ENCODE measurements at regions not wholly inside any gene's neighbourhood (a gene's known extent, or its start where the extent isn't known, plus 50 kb on each side); places are given as distances from the start of the nearest gene placed in this dataset.
"Not testable (repeated sequence)": the region's sequence is repeated elsewhere in the genome, so short reads cannot be mapped to it uniquely, and the experiment has no call there.

GRCh38 chr2:64246962-64247361, 102.7 kb upstream of the PELI1 start:
- Mint-ChIP-seq H3K4me3 (no peak overlapping the region), H3K27ac (no peak overlapping the region), H3K9me3 (ENCODE audit: low read depth) (no peaks in the 10 kb centered on the region), H3K4me1 (no peaks in the 10 kb centered on the region), H3K36me3 (peaks cover under 1% of the 10 kb centered on the region), H3K27me3 (peaks cover 5% of the 10 kb centered on the region)
- DNase-seq (no peak), ATAC-seq (no peak)
- CTCF ChIA-PET, result interaction anchor here (1.0 kb wide), 1 partner anchor 13 kb away, joined by 4 read pairs; no protein-coding TSS in a partner anchor

- Mint-ChIP-seq H3K4me3 (no peak overlapping the region), H3K9me3 (ENCODE audit: low read depth) (no peaks in the 10 kb centered on the region), H3K4me1 (no peaks in the 10 kb centered on the region), H3K36me3 (no peaks in the 10 kb centered on the region), H3K27me3 (no peaks in the 10 kb centered on the region), H3K27ac (no peak overlapping the region)
- ATAC-seq (no peak), DNase-seq (no peak)
- CTCF ChIA-PET, result no interaction called here
These were observed 105.2 kb upstream of the PELI1 start for GRCh38 chr2:64249426-64249825.

GRCh38 chr2:64250063-64250462, 105.8 kb upstream of the PELI1 start:
- CTCF ChIA-PET, result no interaction called here
- H3K27me3 Mint-ChIP-seq, result no peaks in the 10 kb centered on the region
- DNase-seq (no peak), ATAC-seq (no peak)
- H3K9me3 Mint-ChIP-seq (ENCODE audit: low read depth), result no peaks in the 10 kb centered on the region
- no peak overlapping the region for H3K27ac Mint-ChIP-seq
- no peaks in the 10 kb centered on the region for H3K36me3 Mint-ChIP-seq
- no peaks in the 10 kb centered on the region for H3K4me1 Mint-ChIP-seq
- no peak overlapping the region for H3K4me3 Mint-ChIP-seq

- H3K27me3 Mint-ChIP-seq, result no peaks in the 10 kb centered on the region
- no peaks in the 10 kb centered on the region for H3K4me1 Mint-ChIP-seq
- no peak overlapping the region for H3K4me3 Mint-ChIP-seq
- no peaks in the 10 kb centered on the region for H3K36me3 Mint-ChIP-seq
- CTCF ChIA-PET, result no interaction called here
- ATAC-seq (no peak), DNase-seq (no peak)
- H3K27ac Mint-ChIP-seq, result no peak overlapping the region
- H3K9me3 Mint-ChIP-seq (ENCODE audit: low read depth), result no peaks in the 10 kb centered on the region
These were observed 106.7 kb upstream of the PELI1 start for GRCh38 chr2:64250751-64251423.

GRCh38 chr2:64251497-64252250, 107.5 kb upstream of the PELI1 start:
- H3K27ac Mint-ChIP-seq, result no peak overlapping the region
- no peaks in the 10 kb centered on the region for H3K36me3 Mint-ChIP-seq
- no peaks in the 10 kb centered on the region for H3K27me3 Mint-ChIP-seq
- H3K9me3 Mint-ChIP-seq (ENCODE audit: low read depth), result no peaks in the 10 kb centered on the region
- CTCF ChIA-PET, result no interaction called here
- ATAC-seq (no peak), DNase-seq (no peak)
- H3K4me3 Mint-ChIP-seq, result no peak overlapping the region
- H3K4me1 Mint-ChIP-seq, result no peaks in the 10 kb centered on the region

- H3K9me3 Mint-ChIP-seq (ENCODE audit: low read depth); DNase-seq; H3K27me3 Mint-ChIP-seq; H3K4me3 Mint-ChIP-seq; ATAC-seq; H3K36me3 Mint-ChIP-seq; CTCF ChIA-PET; H3K4me1 Mint-ChIP-seq; H3K27ac Mint-ChIP-seq: not testable (repeated sequence)
These were observed 108.2 kb upstream of the PELI1 start for GRCh38 chr2:64252251-64252978.

GRCh38 chr2:64253421-64253820, 109.2 kb upstream of the PELI1 start:
- H3K36me3 Mint-ChIP-seq; H3K27me3 Mint-ChIP-seq; ATAC-seq; H3K9me3 Mint-ChIP-seq (ENCODE audit: low read depth); H3K4me3 Mint-ChIP-seq; CTCF ChIA-PET; H3K4me1 Mint-ChIP-seq; H3K27ac Mint-ChIP-seq; DNase-seq: not testable (repeated sequence)

- Mint-ChIP-seq H3K36me3 (no peaks in the 10 kb centered on the region), H3K27me3 (no peaks in the 10 kb centered on the region), H3K27ac (no peak overlapping the region), H3K9me3 (ENCODE audit: low read depth) (no peaks in the 10 kb centered on the region), H3K4me1 (peaks cover 4% of the 10 kb centered on the region), H3K4me3 (no peak overlapping the region)
- ATAC-seq (no peak), DNase-seq (no peak)
- CTCF ChIA-PET, result no interaction called here
These were observed 114.3 kb upstream of the PELI1 start for GRCh38 chr2:64258566-64258965.

- ATAC-seq (no peak), DNase-seq (no peak)
- CTCF ChIA-PET, result no interaction called here
- H3K9me3 Mint-ChIP-seq (ENCODE audit: low read depth), result no peaks in the 10 kb centered on the region
- H3K27ac Mint-ChIP-seq, result no peak overlapping the region
- peaks cover 4% of the 10 kb centered on the region for H3K4me1 Mint-ChIP-seq
- H3K36me3 Mint-ChIP-seq, result no peaks in the 10 kb centered on the region
- H3K27me3 Mint-ChIP-seq, result no peaks in the 10 kb centered on the region
- no peak overlapping the region for H3K4me3 Mint-ChIP-seq
These were observed 115.1 kb upstream of the PELI1 start for GRCh38 chr2:64259312-64259711.

GRCh38 chr2:64260093-64260803, 116.0 kb upstream of the PELI1 start:
- no peak for ATAC-seq

GRCh38 chr2:64260817-64261216, 116.6 kb upstream of the PELI1 start:
- DNase-seq (no peak), ATAC-seq (no peak)
- Mint-ChIP-seq H3K4me1 (peaks cover 4% of the 10 kb centered on the region), H3K9me3 (ENCODE audit: low read depth) (no peaks in the 10 kb centered on the region), H3K27me3 (no peaks in the 10 kb centered on the region), H3K27ac (peak overlapping the region; percentile 45), H3K4me3 (no peak overlapping the region), H3K36me3 (no peaks in the 10 kb centered on the region)
- CTCF ChIA-PET, result no interaction called here

More at GRCh38 chr2:64260093-64260803, 116.0 kb upstream of the PELI1 start:
- CTCF ChIA-PET, result no interaction called here
- peak overlapping the region; percentile 45 for H3K27ac Mint-ChIP-seq
- H3K4me3 Mint-ChIP-seq, result no peak overlapping the region
- no peaks in the 10 kb centered on the region for H3K27me3 Mint-ChIP-seq
- no peaks in the 10 kb centered on the region for H3K9me3 Mint-ChIP-seq (ENCODE audit: low read depth)
- DNase-seq, result no peak
- H3K36me3 Mint-ChIP-seq, result no peaks in the 10 kb centered on the region
- H3K4me1 Mint-ChIP-seq, result peaks cover 4% of the 10 kb centered on the region

- no peaks in the 10 kb centered on the region for H3K36me3 Mint-ChIP-seq
- no peak overlapping the region for H3K27ac Mint-ChIP-seq
- CTCF ChIA-PET, result interaction anchor here (1.3 kb wide), 1 partner anchor 69 kb away, joined by 3 read pairs; no protein-coding TSS in a partner anchor
- no peaks in the 10 kb centered on the region for H3K9me3 Mint-ChIP-seq (ENCODE audit: low read depth)
- DNase-seq (no peak), ATAC-seq (no peak)
- H3K27me3 Mint-ChIP-seq, result no peaks in the 10 kb centered on the region
- H3K4me3 Mint-ChIP-seq, result no peak overlapping the region
- peaks cover 4% of the 10 kb centered on the region for H3K4me1 Mint-ChIP-seq
These were observed 117.9 kb upstream of the PELI1 start for GRCh38 chr2:64262071-64262470.

GRCh38 chr2:64262816-64263215, 118.6 kb upstream of the PELI1 start:
- Mint-ChIP-seq H3K36me3 (no peaks in the 10 kb centered on the region), H3K27me3 (no peaks in the 10 kb centered on the region), H3K27ac (no peak overlapping the region), H3K9me3 (ENCODE audit: low read depth) (no peaks in the 10 kb centered on the region), H3K4me3 (no peak overlapping the region), H3K4me1 (peaks cover 4% of the 10 kb centered on the region)
- CTCF ChIA-PET, result interaction anchor here (1.3 kb wide), 1 partner anchor 68 kb away, joined by 3 read pairs; no protein-coding TSS in a partner anchor
- DNase-seq (no peak), ATAC-seq (no peak)

Measured in activated CD8-positive, alpha-beta memory T cell treated with anti-CD3 and anti-CD28 coated beads, Interleukin-2, amount 10 ng/mL, durations not matched to agents 7 days and 5 days (primary cell).